LoVo (cell line): ENCODE measurements at regions not wholly inside any gene's neighbourhood (a gene's known extent, or its start where the extent isn't known, plus 50 kb on each side); places are given as distances from the start of the nearest gene placed in this dataset.
"Not testable (repeated sequence)": the region's sequence is repeated elsewhere in the genome, so short reads cannot be mapped to it uniquely, and the experiment has no call there.

Experiments used
- DNase-seq: peaks from one replicate; pipeline ENCODE4 v3.0.0-alpha.2; 2016; ENCODE audit warnings: low spot score

GRCh38 chr12:24668563-24668962, 280.3 kb downstream of the BCAT1 start:
- no peak for DNase-seq

- DNase-seq, result no peak
These were observed 284.6 kb downstream of the BCAT1 start for GRCh38 chr12:24664161-24664880.

GRCh38 chr12:24661657-24662096, 287.2 kb downstream of the BCAT1 start:
- no peak for DNase-seq

GRCh38 chr12:24659016-24659415, 289.9 kb downstream of the BCAT1 start:
- no peak for DNase-seq

GRCh38 chr12:24654344-24654743, 294.6 kb downstream of the BCAT1 start:
- not testable (repeated sequence) for DNase-seq

- DNase-seq, result no peak
These were observed 299.3 kb downstream of the BCAT1 start for GRCh38 chr12:24649634-24650033.

- DNase-seq, result no peak
These were observed 299.7 kb downstream of the BCAT1 start for GRCh38 chr12:24649209-24649608.

GRCh38 chr12:24645254-24645653, 303.6 kb downstream of the BCAT1 start:
- DNase-seq, result no peak

GRCh38 chr12:24643120-24644119, 305.5 kb downstream of the BCAT1 start:
- no peak for DNase-seq

GRCh38 chr12:24639641-24640040, 309.3 kb downstream of the BCAT1 start:
- no peak for DNase-seq

- no peak for DNase-seq
These were observed 316.4 kb downstream of the BCAT1 start for GRCh38 chr12:24632466-24632865.

- no peak for DNase-seq
These were observed 317.1 kb downstream of the BCAT1 start for GRCh38 chr12:24631676-24632426.

GRCh38 chr12:24630856-24631255, 318.0 kb downstream of the BCAT1 start:
- DNase-seq, result no peak

- no peak for DNase-seq
These were observed 318.5 kb downstream of the BCAT1 start for GRCh38 chr12:24630446-24630845.

GRCh38 chr12:24625103-24625502, 323.8 kb downstream of the BCAT1 start:
- DNase-seq, result no peak

- not testable (repeated sequence) for DNase-seq
These were observed 328.9 kb downstream of the BCAT1 start for GRCh38 chr12:24619954-24620353.

GRCh38 chr12:24617471-24617870, 331.4 kb downstream of the BCAT1 start:
- no peak for DNase-seq

- peak; percentile 23 for DNase-seq
These were observed 332.9 kb downstream of the BCAT1 start for GRCh38 chr12:24615967-24616411.

GRCh38 chr12:24608637-24609285, 340.1 kb downstream of the BCAT1 start:
- no peak for DNase-seq

GRCh38 chr12:24608108-24608507, 340.8 kb downstream of the BCAT1 start:
- no peak for DNase-seq

- DNase-seq, result no peak
These were observed 343.0 kb downstream of the BCAT1 start for GRCh38 chr12:24605916-24606315.

GRCh38 chr12:24605466-24605865, 343.4 kb downstream of the BCAT1 start:
- DNase-seq, result no peak
